DOHH2 (cell line): ENCODE measurements at regions not wholly inside any gene's neighbourhood (a gene's known extent, or its start where the extent isn't known, plus 50 kb on each side); places are given as distances from the start of the nearest gene placed in this dataset.

Experiments
- CTCF ChIP-seq: fragments of 200-600 bp; sonication (generic); IDR thresholded peaks from one replicate; pipeline ENCODE4 v1.5.1; 2014; ENCODE audit warnings: antibody characterized with exemption, mild to moderate bottlenecking, low read depth, low read length; ENCODE audit not compliant: poor library complexity, severe bottlenecking
- EZH2phosphoT487 ChIP-seq: fragments of 200-600 bp; sonication (generic); IDR thresholded peaks from 2 replicates; pipeline ENCODE4 v1.6.1; 2017; ENCODE audit warnings: borderline replicate concordance, mild to moderate bottlenecking, antibody characterized with exemption, low read length, moderate library complexity, mixed read lengths

DNA sequence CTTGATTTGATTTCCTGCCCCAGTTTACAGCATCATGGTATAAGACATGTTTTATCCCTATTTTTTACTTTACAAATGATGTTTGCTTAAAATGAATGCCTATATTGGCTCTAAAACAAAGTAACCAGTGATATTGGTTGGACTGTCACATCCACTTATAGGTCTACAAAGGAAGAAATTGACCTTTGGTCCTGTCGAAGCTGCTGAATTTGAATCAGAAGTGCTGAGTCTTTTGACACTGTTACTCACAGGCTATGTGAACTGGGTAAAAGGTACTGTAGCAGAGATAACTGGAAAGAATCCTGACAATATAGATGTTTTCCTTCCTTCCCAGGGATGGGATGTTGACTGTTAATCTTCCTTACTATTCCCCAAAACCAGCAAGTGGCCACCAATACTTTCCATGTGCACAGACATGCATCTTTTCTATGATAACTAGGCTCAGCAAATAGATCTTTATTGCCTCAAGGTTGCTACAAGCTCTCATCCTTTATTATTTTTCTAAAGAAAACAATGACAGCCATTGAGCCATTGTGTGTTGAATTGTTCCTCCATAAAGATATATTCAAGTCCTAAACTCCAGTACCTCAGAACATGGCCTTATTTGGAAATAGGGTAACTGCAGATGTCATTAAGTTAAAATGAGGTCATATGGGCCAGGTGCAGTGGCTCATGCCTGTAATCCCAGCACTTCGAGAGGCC lies 175.9 kb upstream of the NR5A2 start:
- no peak for TF ChIP-seq CTCF
- no peak for TF ChIP-seq EZH2phosphoT487
